Stimulated activated CD4-positive, alpha-beta T cell treated with anti-CD3 and anti-CD28 coated beads, Interleukin-2, amount 100 ng/mL, for 48 hours (primary cell): ENCODE measurements at regions not wholly inside any gene's neighbourhood (a gene's known extent, or its start where the extent isn't known, plus 50 kb on each side); places are given as distances from the start of the nearest gene placed in this dataset.

Source experiments
- DNase-seq, 2 donors: peaks; one replicate each; pipeline ENCODE4 v3.0.0-alpha.2; 2020

DNA sequence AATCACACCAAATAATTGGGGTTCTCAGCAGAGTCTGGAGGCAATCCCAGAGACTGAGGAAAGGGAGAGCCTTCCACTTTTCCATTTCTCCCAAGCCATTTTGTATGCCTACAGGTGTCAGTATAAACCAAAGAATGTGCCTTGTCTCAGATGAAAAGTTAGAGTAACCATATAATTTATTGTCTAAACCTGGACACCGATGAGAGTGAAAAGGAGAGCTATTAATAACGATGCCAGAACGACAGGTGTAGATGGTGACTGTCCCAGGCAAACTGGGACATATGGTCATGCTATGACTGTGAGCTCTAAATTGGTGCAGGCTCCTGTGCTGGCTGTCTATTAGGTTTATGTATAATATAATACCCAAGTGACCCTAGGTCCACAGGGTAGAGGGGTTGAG is 219.6 kb downstream of the ARHGAP12 start:
- DNase-seq, result no peak

DNA sequence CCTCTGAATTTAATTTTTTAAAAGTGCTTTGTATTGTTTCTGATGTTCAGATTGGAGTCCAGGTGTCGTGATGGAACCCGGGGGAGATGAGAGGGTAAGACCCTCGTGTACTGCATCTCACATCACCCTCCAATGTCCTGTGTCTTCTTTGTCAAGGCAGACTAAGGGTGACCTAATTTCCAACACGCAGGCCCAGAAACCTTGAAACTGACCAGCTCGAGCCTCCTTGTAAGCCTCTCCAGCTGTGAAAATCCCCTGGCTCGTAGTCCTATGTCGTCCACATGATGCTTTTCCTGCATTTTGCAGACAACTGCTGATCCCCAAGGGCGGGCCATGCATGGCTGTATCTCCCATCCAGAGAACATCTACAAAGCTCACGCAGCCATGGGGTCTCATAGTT is 220.2 kb downstream of the ARHGAP12 start:
- no peak for DNase-seq

DNA sequence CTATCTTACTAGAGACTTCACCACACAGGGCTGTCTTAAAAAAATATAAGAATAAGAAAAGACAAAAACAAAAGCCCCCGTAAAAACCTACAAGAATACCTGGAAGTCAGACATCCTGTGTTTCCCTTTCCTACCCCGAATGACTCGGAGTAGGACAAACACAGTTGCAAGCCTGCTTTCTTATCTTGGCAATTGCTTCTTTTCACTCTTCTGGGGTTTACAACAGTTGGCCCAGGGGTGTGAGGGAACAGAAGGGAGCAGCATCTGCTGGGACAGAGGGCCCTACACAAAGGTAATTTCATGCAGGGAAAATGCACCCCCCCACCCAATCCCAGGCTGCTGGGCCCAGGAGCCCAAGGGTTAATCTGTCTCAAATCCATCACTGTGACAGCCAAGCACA is 220.6 kb downstream of the ARHGAP12 start:
- no peak for DNase-seq

DNA sequence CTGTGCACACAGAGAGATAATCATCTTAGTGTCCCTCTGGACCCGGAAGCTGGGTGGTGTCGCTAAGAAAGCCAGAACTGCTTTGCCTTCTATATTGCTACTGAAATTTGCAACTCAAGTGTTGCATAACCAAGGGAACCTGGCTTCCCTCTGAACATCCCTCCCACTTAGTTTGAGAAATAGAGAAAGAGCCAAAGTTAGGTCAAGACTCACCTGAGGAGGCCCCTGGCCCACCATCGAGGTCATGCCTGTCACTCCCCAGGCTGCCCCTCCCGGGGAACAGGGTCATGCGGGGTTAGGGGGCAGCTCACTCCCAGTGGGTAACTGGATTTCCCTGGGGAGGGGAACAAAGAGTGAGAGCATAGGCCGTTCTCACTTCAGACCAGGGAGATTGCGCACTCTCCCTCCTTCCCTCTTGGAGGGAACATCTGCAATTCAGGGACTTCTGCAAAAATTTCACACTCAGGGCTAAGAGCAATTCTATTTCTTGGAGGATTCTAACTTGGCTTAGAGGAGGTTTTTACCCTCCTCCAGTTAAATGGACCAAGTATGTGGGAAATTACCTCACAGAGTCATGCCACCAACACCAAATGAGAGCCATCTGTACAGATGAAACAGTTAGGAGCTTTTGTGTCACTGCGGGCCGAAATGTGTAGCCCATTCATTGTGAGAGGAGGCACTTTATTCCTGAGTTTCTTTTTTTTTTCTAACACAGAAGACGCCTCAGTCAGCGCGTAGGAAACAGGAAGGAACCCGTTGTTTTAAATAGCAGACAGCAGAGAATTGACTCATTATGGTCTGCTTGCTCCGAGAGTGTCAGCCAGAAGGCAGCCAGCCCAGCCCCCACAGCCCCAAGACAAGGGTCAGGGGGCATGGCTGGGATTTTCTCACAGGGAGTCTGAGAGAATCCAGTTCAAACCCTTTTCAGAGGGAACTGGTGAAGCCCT is 221.3 kb downstream of the ARHGAP12 start:
- peak; percentile 36 to 50 for DNase-seq

DNA sequence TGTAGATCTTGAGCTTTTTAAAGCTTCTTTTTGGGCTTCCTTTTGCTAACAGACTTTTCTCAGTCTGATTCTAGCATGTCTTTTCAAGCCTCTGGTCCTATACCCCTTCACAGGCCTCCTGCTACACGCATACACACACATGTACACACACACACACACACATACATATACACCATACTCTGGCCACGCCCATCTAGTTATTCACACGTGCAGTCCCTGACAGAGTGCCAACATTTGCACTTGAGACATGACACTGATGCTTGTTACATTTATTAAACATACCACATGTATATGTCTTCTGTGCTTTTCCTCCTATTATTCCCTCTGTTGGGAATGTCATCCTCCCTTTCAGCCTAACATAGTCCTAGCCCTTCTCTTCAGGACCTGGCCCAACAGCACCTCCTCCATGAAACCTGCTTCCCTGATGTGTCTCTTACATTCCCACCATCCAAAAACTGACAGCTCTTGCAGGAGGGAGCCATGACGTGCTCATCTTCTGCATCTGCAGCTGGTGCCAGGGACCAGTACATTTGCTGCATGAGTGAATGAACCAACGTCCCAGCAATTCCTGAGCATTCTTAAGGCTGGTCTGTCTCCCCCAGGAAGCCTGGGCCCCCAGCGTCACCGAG is 222.1 kb downstream of the ARHGAP12 start:
- no peak for DNase-seq

DNA sequence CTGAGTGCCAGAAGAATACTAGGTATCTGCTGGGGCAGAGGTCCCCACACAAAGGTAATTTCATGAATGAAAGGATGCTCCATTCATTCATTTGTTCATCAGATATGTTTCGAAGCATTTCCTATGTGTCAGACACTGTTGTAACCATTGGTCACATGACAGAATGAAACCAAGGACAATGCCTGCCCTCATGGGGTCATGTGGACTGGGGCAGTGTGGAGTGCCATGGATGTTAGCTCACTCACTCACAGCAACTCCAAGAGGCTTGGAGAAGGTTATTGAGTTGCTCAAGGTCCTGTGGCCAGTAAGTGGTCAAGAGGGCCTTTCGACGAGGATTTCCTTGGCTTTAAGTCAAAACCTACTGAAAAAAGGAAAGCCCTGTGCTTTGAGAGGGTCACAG is 223.5 kb downstream of the ARHGAP12 start:
- no peak for DNase-seq

DNA sequence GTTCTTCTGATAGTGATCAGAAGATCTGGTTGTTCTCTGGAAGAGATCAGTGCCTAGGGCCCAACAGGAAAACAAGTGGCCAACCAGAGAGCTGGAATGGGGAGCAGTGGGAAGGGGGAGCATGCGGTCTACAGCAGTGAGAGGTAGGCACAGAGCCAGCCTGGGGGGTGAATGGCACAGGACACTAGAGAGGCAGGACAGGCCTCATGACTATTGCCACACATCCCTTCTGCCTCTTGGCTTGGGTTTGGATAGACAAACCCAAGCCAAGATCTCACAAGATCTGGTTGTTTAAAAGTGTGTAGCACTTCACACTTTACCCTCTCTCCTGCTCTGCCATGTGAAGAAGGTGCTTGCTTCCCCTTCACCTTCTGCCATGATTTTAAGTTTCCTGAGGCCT is 224.4 kb downstream of the ARHGAP12 start:
- DNase-seq, result no peak

DNA sequence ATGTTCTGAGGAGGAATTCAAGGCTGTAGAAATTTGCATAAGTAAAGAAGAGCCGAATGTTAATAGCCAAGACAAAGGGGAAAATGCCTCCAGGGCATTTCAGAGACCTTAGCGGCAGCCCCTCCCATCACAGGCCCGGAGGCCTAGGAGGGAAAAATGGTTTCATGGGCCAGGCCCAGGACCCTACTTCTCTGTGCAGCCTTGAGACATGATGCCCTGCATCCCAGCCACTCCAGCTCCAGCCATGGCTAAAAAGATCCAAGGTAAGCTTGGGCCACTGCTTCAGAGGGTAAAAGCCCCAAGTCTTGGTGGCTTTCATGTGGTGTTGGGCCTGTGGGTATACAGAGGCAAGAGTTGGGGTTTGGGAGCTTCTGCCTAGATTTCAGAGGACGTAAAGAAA is 225.7 kb downstream of the ARHGAP12 start:
- DNase-seq, result no peak

DNA sequence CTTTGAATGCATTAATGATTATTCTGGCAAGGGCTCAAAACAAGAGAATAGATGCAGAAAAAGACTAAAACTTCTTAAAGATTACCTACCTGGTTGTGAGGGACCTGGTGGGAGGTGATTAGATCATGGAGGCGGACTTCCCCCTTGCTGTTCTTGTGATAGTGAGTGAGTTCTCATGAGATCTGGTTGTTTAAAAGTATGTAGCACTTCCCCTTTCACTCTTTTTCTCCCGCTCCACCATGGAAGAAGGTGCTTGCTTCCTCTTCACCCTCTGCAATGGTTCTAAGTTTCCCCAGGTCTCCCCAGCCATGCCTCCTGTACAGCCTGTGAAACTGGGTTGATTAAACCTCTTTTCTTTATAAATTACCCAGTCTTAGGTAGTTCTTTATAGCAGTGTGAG is 226.6 kb downstream of the ARHGAP12 start:
- no peak for DNase-seq

DNA sequence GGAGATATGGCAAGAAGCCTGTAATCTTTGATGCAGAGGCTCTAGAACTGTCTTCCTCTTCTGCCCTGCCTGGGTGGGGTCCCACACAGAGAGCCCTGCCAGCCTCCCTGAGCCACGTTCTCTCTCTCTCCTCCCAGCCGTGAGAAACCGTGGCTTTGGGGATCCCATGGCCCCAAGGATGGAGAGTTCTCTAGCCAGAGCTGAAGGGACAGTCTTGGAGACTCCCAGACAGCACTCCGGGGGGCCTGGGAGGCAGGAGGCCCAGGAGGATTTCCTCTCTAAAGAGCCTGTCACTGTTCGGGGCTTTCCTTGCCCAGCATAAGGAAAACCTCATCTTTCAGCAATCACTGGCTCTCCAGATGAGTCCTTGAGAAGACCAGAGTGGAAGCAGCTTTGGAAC is 227.1 kb downstream of the ARHGAP12 start:
- no peak for DNase-seq

DNA sequence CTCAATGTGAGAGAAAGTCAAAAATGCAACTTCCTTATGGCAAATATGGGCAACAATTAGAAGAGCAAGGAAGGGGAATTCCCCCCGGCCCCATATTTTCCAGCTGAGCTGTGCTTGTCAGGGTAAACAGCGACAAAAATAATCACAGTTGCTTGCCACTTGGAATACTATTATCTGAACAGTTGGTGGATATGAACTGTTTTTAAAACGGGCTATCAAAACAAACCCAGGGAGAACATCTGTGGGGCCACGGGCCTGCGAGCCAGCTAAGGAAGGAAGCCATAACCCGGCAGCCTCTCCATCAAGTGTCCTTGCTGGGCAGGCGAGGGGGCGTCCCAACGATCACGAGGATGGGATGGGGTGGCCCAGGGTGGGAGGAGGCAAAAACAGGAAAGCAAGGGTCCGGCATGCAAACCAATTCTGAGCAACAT is 228.4 kb downstream of the ARHGAP12 start:
- DNase-seq, result no peak

DNA sequence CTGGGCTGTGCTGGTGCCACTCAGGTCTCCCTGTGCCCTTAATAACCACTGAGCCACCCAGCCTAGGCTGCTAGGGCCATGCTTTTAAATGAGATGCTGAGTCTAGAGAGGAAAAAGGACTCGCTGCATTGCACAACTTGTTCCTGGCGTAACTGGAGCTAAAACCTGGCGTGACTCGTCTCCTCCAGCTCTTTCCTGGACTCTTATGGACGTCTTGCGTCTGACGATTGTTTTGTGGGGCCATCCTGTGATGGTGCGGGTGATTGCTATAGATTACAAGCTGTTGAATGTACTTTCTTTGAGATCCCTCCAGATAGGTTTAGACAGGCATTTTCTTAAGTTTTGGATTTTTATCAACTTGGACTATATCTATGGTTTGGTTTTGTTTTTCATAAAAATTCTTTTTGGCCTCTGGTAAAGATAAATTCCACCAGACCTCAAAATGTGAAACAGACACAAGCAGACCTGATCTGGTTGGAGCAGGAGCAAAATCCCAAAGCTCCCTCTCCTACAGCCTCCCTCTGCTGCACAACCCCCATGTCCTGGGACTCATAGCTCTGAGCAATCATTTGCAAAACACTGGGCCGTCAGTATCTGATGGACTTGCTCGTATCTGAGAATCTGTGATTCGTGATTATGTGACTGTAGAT is 230.3 kb downstream of the ARHGAP12 start:
- DNase-seq, result no peak

DNA sequence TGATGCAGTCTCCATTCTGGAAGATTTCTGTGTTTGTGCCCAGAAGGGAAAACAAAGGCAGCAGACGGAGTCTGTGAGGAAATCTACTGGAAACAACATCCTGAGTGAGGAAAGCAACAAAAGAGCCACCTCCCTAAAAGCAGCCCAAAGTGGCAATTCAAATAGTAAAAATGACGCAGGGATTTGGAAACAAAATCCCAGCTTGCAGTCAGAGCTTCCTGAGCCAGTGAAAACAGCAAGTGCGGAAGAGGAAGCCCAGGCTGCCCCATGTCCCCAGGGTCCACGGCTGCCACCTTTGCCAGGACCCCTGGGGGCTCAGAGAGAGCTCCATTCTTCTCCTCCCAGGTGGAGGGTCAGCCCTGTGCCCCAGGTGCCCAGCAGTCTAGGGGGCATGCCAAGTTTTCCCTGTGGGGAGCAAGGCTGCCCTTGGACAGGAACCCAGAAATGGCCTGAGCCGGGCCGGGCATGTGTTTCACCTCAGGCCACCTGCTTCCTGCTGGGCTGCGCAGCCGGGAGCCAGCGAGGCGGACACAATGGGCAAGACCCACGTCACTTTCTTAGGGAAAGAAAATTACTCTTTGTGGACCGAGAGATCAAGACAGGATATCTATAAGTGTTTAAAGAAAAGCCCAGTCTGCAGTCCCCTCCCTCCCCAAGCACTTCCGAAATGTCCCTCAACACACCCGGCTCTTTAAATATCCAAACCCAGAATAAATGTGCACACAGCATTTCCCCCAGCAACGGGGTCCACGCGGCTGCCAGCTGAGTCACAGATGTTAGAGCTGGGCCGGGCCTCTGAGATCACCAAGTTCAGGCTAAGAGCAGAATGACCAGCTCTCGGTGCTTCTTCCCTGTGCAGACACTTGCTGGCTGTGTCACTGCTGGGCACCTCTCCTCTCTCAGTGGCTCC is 231.1 kb downstream of the ARHGAP12 start:
- DNase-seq, result no peak

DNA sequence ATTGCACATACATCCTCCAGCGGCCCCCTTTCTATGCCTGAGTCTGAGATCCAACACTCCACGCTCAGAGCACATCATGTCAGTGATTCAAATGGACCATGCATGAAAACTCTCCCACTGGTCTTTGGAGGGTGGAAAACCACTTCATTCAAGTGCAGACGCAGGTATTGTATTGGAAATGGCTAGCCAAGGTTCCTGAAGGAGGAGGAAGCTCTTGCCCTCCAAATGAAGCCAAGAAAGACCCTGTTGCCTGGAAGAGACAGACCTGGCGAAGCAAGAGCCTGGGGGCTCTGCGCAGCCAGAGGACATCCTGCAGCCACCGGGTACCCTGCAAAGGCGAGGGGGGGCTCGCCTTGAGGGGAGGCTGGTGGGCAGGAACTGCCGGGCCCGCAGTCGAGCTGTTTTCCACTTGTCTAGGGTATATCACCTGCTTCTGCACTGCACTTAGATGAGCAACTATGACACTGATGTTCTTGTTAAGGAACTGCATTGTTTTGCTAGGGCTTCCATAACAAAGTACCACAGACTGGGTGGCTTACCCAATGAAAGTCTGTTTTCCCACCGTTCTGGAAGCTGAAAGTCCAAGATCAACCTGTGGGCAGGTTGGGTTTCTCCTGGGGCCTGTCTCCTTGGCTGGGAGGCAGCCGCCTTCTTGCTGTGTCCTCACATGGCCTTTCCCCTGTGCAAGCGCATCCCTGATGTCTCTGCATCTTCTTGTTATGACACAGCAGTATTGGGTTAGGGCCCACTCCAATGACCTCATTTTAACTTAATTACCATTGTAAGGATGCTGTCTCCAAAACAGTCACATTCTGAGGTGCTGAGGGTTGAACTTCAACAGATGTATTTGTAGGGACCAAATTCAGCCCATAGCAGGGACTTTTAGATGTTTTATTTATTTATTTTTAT is 233.4 kb downstream of the ARHGAP12 start:
- no peak for DNase-seq

DNA sequence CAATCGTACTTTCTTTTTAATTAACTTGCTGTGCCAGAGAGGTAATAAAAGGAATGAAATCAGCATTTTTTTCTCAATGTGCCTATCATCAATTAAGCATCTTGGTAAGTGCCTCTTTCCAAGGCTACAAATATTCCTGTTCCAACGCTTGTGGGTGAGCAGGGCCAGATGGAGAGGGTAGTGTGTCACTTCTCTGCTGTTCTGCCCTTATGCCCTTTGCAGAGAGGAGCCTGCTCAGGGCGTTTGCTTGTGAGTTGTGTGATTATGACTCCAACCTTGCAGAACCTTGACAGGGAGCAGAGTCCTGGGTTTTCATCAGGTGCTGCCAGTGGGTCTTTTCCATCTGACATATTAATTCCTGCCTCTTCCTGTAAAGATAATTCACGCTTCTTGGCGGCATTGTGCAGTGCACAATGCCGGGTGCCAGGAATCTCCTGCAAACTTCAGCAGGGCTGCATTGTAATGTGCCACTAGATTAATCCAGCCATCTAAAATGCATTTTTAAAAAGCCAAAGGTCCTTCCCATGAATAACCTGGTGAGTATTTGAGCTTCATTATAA is 234.4 kb downstream of the ARHGAP12 start:
- no peak for DNase-seq

DNA sequence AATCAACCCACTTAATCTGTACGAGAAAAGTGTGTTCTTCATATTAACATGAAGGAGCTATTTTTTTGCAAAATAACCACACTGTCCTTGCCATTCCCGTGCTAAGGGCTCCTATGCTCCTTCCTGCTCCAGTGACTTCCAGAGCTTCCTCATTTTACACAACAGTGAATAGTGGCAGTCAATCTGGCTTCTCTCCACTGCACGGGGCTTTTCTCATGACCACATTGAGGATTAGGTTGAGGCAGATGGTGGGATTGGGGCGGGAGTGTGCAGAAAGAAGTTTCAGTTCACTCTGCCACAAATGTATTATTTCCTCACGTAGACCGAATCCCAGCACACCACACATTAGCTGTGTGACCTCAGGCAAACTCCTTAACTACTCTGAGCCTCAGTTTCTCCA is 235.1 kb downstream of the ARHGAP12 start:
- no peak for DNase-seq

DNA sequence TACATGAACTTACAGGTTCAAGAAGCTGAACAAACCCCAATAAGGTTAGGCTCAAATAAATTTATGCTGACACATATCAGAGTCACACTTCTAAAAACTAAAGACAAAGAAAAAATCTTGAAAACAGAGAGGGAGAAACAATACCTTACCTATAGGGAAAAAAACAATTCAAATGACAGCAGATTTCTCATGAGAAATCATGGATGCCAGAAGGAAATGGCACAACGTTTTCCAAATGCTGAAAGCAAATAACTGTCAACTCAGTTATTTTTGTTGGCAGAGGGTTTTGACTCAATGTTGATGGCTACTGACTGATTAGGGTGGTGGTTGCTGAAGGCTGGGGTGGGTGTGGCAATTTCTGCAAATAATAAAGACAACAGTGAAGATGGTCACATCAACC is 239.4 kb downstream of the ARHGAP12 start:
- DNase-seq, result no peak

DNA sequence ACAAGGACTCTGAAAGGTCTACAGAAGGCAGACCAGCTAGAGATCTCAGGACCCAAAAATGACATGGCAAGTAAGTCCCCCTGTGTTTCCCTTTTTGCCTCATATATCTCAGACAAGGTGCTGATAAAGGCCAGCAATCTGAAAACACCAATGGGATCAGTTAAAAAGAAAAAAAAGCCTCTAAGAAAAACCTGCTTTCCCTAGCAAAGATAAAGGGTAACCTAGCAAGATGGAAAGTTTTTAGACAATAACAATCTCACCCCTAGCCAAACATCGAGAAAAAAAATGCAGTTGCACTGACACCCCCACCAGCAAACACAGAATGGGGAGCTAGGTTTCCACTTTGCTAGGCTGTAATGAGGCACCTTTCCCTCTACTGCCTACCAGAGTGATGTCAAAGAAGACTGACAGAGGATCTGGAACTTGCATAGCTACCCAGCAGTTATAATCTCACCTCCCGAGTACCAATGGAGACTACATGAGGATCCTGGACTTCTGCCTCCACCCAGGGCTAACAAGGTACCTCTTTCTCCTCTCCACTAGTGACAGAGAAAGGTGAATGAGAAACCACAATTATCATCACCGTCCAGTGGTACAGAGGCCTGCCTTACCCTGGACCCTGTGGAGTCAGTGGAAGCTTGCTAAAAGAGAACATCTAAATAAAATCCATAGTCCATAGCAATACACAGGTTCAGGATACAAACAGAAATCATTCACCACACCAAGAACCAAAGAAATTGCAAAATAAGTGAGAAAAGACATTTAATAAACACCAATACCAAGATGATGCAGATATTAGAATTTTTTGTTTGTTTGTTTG is 240.8 kb downstream of the ARHGAP12 start:
- DNase-seq, result no peak

DNA sequence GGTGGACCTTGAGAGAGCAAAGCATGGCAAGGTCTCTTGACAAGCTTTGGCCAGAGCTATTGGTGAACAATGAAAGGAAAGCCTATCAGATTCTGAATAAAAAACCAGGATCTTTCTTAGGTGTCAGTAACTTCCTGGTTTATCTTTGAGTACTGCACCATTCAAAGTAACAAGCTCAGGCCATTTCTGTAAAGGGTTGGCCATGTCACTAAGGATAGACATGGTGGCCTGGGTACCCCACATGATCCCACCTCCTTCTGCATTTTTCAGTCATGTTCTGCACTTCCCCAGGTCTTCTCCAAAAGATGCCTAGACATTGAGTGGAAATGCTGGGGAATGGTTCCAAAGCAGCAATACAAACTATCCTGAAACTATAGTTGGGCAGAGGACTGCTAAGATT is 242.0 kb downstream of the ARHGAP12 start:
- DNase-seq, result no peak

DNA sequence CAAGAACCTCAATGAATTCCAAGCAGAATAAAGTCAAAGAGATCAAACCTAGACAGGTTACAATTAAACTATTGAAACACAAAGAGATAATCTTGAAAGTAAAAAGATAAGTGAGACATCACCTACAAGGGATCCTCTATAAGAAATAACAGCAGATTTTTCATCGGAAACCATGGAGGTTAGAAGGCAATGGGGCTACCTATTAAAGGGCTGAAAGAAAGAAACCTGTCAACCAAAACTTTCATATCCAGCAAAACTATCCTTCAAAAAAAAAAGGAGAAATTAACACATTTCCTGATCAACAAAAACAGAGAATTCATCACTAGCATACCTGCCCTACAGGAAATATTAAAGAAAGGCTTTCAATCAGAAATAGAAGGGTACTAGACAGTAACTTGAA is 244.9 kb downstream of the ARHGAP12 start:
- DNase-seq, result no peak
